ENCODE measurements at regions not wholly inside any gene's neighbourhood (a gene's known extent, or its start where the extent isn't known, plus 50 kb on each side); places are given as distances from the start of the nearest gene placed in this dataset.

GRCh38 chr9:134265078-134265477 lies 61.2 kb upstream of the RXRA start (continued):
- no peak for TF ChIP-seq CHD7 (IDR thresholded peaks at IDR 0.05; ENCODE audit: insufficient replicate concordance, low read length)
- no peak for TF ChIP-seq YY1 (IDR thresholded peaks at IDR 0.05; ENCODE audit: low read depth, low read length)
- no peak for TF ChIP-seq CEBPB (IDR thresholded peaks at IDR 0.05; ENCODE audit: low read depth, low read length)
- no peak for TF ChIP-seq POU5F1 (IDR thresholded peaks at IDR 0.05; ENCODE audit: low read depth, low read length)
- TF ChIP-seq CBX5 (IDR thresholded peaks at IDR 0.05; ENCODE audit: low read depth, low read length): no peak
- TF ChIP-seq GTF2F1 (IDR thresholded peaks at IDR 0.05; ENCODE audit: borderline replicate concordance, low read depth, low read length): no peak
- TF ChIP-seq CHD2 (IDR thresholded peaks at IDR 0.05; ENCODE audit: low read length): no peak
- no peak for TF ChIP-seq SUZ12 (IDR thresholded peaks at IDR 0.05; ENCODE audit: low read length)
- TF ChIP-seq NRF1 (IDR thresholded peaks at IDR 0.05; ENCODE audit: low read depth, low read length): no peak
